HepG2 (cell line): ENCODE measurements at regions not wholly inside any gene's neighbourhood (a gene's known extent, or its start where the extent isn't known, plus 50 kb on each side); places are given as distances from the start of the nearest gene placed in this dataset.

ENCODE experiments used
- ELK4 ChIP-seq: sonication (generic); formaldehyde crosslinking; IDR thresholded peaks from 2 replicates; pipeline ENCODE4 v1.9.0; 2021; ENCODE audit warnings: missing genetic modification reagents, borderline replicate concordance
- EP300 ChIP-seq, 3 experiments: sonication (generic) in 1 of 3; formaldehyde crosslinking in 1 of 3; IDR thresholded peaks; 2 replicates each; pipeline versions ENCODE4 v1.5.1 to v1.6.1; 2011 to 2020; ENCODE audit warnings: low read depth in 2 of 3, low read length in 2 of 3, borderline replicate concordance in 1 of 3, improper control_type of control experiment in 1 of 3, mild to moderate bottlenecking in 1 of 3, missing genetic modification reagents in 1 of 3, moderate library complexity in 1 of 3
- EZH2 ChIP-seq: conservative IDR thresholded peaks from 2 replicates; pipeline ENCODE4 v1.6.1; 2012; ENCODE audit warnings: mild to moderate bottlenecking, low read depth, low read length, moderate library complexity
- HDAC6 ChIP-seq: fragments of 200-600 bp; sonication (generic); IDR thresholded peaks from 2 replicates; pipeline ENCODE4 v1.7.0; 2017; ENCODE audit warnings: mild to moderate bottlenecking, antibody characterized with exemption, low read length, low read depth
- LBX2 ChIP-seq: sonication (generic); formaldehyde crosslinking; IDR thresholded peaks from 2 replicates; pipeline ENCODE4 v1.5.0; 2020; ENCODE audit warnings: missing genetic modification reagents, mild to moderate bottlenecking, borderline replicate concordance
- NAIF1 ChIP-seq: sonication (generic); formaldehyde crosslinking; IDR thresholded peaks from 2 replicates; pipeline ENCODE4 v1.5.0; 2020; ENCODE audit warnings: mild to moderate bottlenecking, missing genetic modification reagents, borderline replicate concordance
- PAX8 ChIP-seq: sonication (generic); formaldehyde crosslinking; IDR thresholded peaks from 2 replicates; pipeline ENCODE4 v1.8.0; 2022; ENCODE audit warnings: mild to moderate bottlenecking, missing genetic modification reagents, borderline replicate concordance
- PCBP1 ChIP-seq: fragments of 200-400 bp; formaldehyde crosslinking; IDR thresholded peaks from 2 replicates; pipeline ENCODE4 v1.6.1; 2017; ENCODE audit warnings: mild to moderate bottlenecking, low read depth, low read length, borderline replicate concordance
- RBFOX2 ChIP-seq: fragments of 200-400 bp; formaldehyde crosslinking; IDR thresholded peaks from 2 replicates; pipeline ENCODE4 v1.6.1; 2017; ENCODE audit warnings: low read depth, mild to moderate bottlenecking, low read length
- REST ChIP-seq, 2 experiments: IDR thresholded peaks; 2 replicates each; pipeline ENCODE4 v1.6.1; 2011 to 2012; ENCODE audit warnings: low read length in 2 of 2, borderline replicate concordance in 1 of 2, low read depth in 1 of 2, mild to moderate bottlenecking in 1 of 2, moderate library complexity in 1 of 2
- STAT5B ChIP-seq: sonication (generic); formaldehyde crosslinking; IDR thresholded peaks from 2 replicates; pipeline ENCODE4 v1.4.0; 2020; ENCODE audit warnings: missing genetic modification reagents
- TAF1 ChIP-seq: sonication (generic); formaldehyde crosslinking; IDR thresholded peaks from 2 replicates; pipeline ENCODE4 v1.4.0; 2020; ENCODE audit warnings: missing genetic modification reagents
- TF ChIP-seq, protein P1 (sequence below): sonication (generic); formaldehyde crosslinking; IDR thresholded peaks from 2 replicates; pipeline ENCODE4 v1.5.0; 2020; ENCODE audit warnings: mild to moderate bottlenecking, missing genetic modification reagents, moderate library complexity

- TF ChIP-seq EZH2: no peak
- TF ChIP-seq ELK4 (CRISPR knock-in tag): no peak
- TF ChIP-seq, protein P1, sequence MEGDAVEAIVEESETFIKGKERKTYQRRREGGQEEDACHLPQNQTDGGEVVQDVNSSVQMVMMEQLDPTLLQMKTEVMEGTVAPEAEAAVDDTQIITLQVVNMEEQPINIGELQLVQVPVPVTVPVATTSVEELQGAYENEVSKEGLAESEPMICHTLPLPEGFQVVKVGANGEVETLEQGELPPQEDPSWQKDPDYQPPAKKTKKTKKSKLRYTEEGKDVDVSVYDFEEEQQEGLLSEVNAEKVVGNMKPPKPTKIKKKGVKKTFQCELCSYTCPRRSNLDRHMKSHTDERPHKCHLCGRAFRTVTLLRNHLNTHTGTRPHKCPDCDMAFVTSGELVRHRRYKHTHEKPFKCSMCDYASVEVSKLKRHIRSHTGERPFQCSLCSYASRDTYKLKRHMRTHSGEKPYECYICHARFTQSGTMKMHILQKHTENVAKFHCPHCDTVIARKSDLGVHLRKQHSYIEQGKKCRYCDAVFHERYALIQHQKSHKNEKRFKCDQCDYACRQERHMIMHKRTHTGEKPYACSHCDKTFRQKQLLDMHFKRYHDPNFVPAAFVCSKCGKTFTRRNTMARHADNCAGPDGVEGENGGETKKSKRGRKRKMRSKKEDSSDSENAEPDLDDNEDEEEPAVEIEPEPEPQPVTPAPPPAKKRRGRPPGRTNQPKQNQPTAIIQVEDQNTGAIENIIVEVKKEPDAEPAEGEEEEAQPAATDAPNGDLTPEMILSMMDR (CRISPR knock-in tag): no peak
- no peak for TF ChIP-seq TAF1 (CRISPR knock-in tag)
- TF ChIP-seq EP300 (IDR thresholded peaks at IDR 0.05; ENCODE audit: low read depth in 2 of 2, low read length in 2 of 2): no peak
- TF ChIP-seq EP300 (CRISPR knock-in tag; IDR thresholded peaks at IDR 0.05; ENCODE audit: borderline replicate concordance): no peak
- no peak for TF ChIP-seq PAX8 (CRISPR knock-in tag)
- TF ChIP-seq RBFOX2: no peak
- TF ChIP-seq LBX2 (CRISPR knock-in tag): no peak
- no peak for TF ChIP-seq PCBP1
- TF ChIP-seq NAIF1 (CRISPR knock-in tag): no peak
- TF ChIP-seq REST (IDR thresholded peaks at IDR 0.05; ENCODE audit: borderline replicate concordance in 1 of 2, low read depth in 1 of 2, low read length in 2 of 2): no peak
- TF ChIP-seq STAT5B (CRISPR knock-in tag): no peak
- TF ChIP-seq HDAC6: no peak
Observed at GRCh38 chr1:194362327-194362726, 1175.9 kb upstream of the B3GALT2 start.
